ENCODE measurements at regions not wholly inside any gene's neighbourhood (a gene's known extent, or its start where the extent isn't known, plus 50 kb on each side); places are given as distances from the start of the nearest gene placed in this dataset.

- Histone ChIP-seq H3K27ac (no peak overlapping the region), H3K4me3 (ENCODE audit: low read depth, low read length) (no peak overlapping the region)
- in situ Hi-C loops (cut with HindIII; ENCODE audit: low pct_ligation_motif_present, low sequenced_read_pairs) = no loop called here
Measured at GRCh38 chr12:58602736-58603135, 317.6 kb downstream of the LRIG3 start.

GRCh38 chr12:58607805-58608204 lies 312.5 kb downstream of the LRIG3 start:
- Histone ChIP-seq H3K36me3 (replicated peaks) (no peaks in the 10 kb centered on the region), H3K4me3 (ENCODE audit: low read depth, low read length) (no peak overlapping the region), H3K27ac (no peak overlapping the region), H3K27me3 (replicated peaks) (no peaks in the 10 kb centered on the region)
- TF ChIP-seq CTCF (IDR thresholded peaks at IDR 0.05; ENCODE audit: low read depth, low read length, missing control alignments) = no peak
- DNase-seq = no peak
- in situ Hi-C loops (cut with HindIII; ENCODE audit: low pct_ligation_motif_present, low sequenced_read_pairs) = no loop called here

More at GRCh38 chr12:58602736-58603135, 317.6 kb downstream of the LRIG3 start:
- no peaks in the 10 kb centered on the region for H3K27me3 ChIP-seq (replicated peaks)
- no peak for DNase-seq
- no peaks in the 10 kb centered on the region for H3K36me3 ChIP-seq (replicated peaks)
- no peak for TF ChIP-seq CTCF (IDR thresholded peaks at IDR 0.05; ENCODE audit: low read depth, low read length, missing control alignments)

GRCh38 chr12:58608711-58609110 lies 311.6 kb downstream of the LRIG3 start:
- no peak overlapping the region for H3K4me3 ChIP-seq (ENCODE audit: low read depth, low read length)
- in situ Hi-C loops (cut with HindIII; ENCODE audit: low pct_ligation_motif_present, low sequenced_read_pairs) = no loop called here
- H3K27me3 ChIP-seq (replicated peaks) = no peaks in the 10 kb centered on the region
- no peak for DNase-seq
- no peak for TF ChIP-seq CTCF (IDR thresholded peaks at IDR 0.05; ENCODE audit: low read depth, low read length, missing control alignments)
- no peak overlapping the region for H3K27ac ChIP-seq
- no peaks in the 10 kb centered on the region for H3K36me3 ChIP-seq (replicated peaks)

- no peaks in the 10 kb centered on the region for H3K27me3 ChIP-seq (replicated peaks)
- H3K4me3 ChIP-seq (ENCODE audit: low read depth, low read length) = no peak overlapping the region
- no peak for DNase-seq
- H3K27ac ChIP-seq = no peak overlapping the region
- no peaks in the 10 kb centered on the region for H3K36me3 ChIP-seq (replicated peaks)
- in situ Hi-C loops (cut with HindIII; ENCODE audit: low pct_ligation_motif_present, low sequenced_read_pairs) = no loop called here
- TF ChIP-seq CTCF (IDR thresholded peaks at IDR 0.05; ENCODE audit: low read depth, low read length, missing control alignments) = no peak
Measured at GRCh38 chr12:58615047-58615446, 305.3 kb downstream of the LRIG3 start.

GRCh38 chr12:58615576-58615975 lies 304.7 kb downstream of the LRIG3 start:
- no peak for TF ChIP-seq CTCF (IDR thresholded peaks at IDR 0.05; ENCODE audit: low read depth, low read length, missing control alignments)
- Histone ChIP-seq H3K27me3 (replicated peaks) (no peaks in the 10 kb centered on the region), H3K4me3 (ENCODE audit: low read depth, low read length) (no peak overlapping the region), H3K36me3 (replicated peaks) (no peaks in the 10 kb centered on the region), H3K27ac (no peak overlapping the region)
- in situ Hi-C loops (cut with HindIII; ENCODE audit: low pct_ligation_motif_present, low sequenced_read_pairs) = no loop called here
- DNase-seq = no peak

DNA sequence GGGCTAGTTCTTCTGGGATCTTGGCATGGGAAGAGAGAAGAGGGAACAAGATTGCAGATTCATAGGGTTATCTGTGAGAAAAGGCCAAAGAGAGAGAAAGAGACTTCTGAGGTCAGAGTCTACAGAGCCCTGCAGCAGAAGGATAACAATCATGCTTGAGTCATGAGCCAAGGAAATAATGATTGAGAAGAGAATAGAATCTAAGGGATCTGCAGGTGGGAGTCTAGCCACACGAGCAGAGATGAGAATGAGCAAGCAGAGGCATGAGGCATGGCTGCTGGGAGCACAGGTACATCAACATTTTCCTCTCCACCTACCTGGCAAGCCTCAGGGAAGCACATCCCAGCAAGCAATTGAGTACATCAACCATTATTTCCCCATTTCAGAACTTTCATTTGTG lies 303.7 kb downstream of the LRIG3 start:
- TF ChIP-seq CTCF (IDR thresholded peaks at IDR 0.05; ENCODE audit: low read depth, low read length, missing control alignments) = no peak

More for the DNA sequence above, 303.7 kb downstream of the LRIG3 start:
- Histone ChIP-seq H3K27me3 (replicated peaks) (no peaks in the 10 kb centered on the region), H3K36me3 (replicated peaks) (no peaks in the 10 kb centered on the region), H3K27ac (no peak overlapping the region), H3K4me3 (ENCODE audit: low read depth, low read length) (no peak overlapping the region)
- in situ Hi-C loops (cut with HindIII; ENCODE audit: low pct_ligation_motif_present, low sequenced_read_pairs) = no loop called here
- no peak for DNase-seq
